ENCODE measurements at regions not wholly inside any gene's neighbourhood (a gene's known extent, or its start where the extent isn't known, plus 50 kb on each side); places are given as distances from the start of the nearest gene placed in this dataset.

DNA sequence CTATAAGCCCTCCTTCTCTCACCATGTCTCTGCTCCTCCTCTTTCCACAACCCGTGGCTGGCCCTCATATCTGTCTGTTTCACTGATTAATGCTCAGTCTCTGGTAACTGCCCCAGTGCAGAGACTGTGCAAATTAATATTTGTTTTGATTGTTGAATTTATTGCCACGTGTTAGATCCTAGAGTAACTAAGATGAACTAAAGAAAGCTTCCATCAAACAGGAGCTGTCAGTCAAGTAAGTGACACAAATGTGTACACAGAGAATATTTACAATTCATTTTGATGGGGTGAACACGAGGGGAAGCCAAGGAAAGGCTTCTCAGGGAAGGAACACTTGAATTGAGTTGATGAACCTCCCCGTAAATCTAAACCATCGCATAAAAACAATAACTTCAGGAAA is 182.5 kb downstream of the BAMBI start:
- no peak overlapping the region for H2AFZ ChIP-seq (ENCODE audit: low read length, unreplicated experiment)
- no peak overlapping the region for H3K27ac ChIP-seq (ENCODE audit: low read depth, low read length)
- no peaks in the 10 kb centered on the region for H3K79me2 ChIP-seq (ENCODE audit: control insufficient read depth, insufficient read depth, low read length, unreplicated experiment)
- no peaks in the 10 kb centered on the region for H3K36me3 ChIP-seq (ENCODE audit: insufficient read depth, low read length)
- H3K4me1 ChIP-seq (ENCODE audit: control insufficient read depth, insufficient read depth, low read length, unreplicated experiment): no peaks in the 10 kb centered on the region
- no peak overlapping the region for H3K4me3 ChIP-seq (ENCODE audit: low read depth, low read length)
- peaks cover 34% of the 10 kb centered on the region for H3K27me3 ChIP-seq (ENCODE audit: insufficient read depth, low read length)

GRCh38 chr10:28862219-28862618 is 184.9 kb downstream of the BAMBI start:
- Histone ChIP-seq H3K4me1 (ENCODE audit: control insufficient read depth, insufficient read depth, low read length, unreplicated experiment) (no peaks in the 10 kb centered on the region), H3K4me3 (ENCODE audit: low read depth, low read length) (no peak overlapping the region), H3K79me2 (ENCODE audit: control insufficient read depth, insufficient read depth, low read length, unreplicated experiment) (no peaks in the 10 kb centered on the region), H3K36me3 (ENCODE audit: insufficient read depth, low read length) (no peaks in the 10 kb centered on the region), H2AFZ (ENCODE audit: low read length, unreplicated experiment) (no peak overlapping the region), H3K27me3 (ENCODE audit: insufficient read depth, low read length) (peaks cover 32% of the 10 kb centered on the region), H3K27ac (ENCODE audit: low read depth, low read length) (no peak overlapping the region)

DNA sequence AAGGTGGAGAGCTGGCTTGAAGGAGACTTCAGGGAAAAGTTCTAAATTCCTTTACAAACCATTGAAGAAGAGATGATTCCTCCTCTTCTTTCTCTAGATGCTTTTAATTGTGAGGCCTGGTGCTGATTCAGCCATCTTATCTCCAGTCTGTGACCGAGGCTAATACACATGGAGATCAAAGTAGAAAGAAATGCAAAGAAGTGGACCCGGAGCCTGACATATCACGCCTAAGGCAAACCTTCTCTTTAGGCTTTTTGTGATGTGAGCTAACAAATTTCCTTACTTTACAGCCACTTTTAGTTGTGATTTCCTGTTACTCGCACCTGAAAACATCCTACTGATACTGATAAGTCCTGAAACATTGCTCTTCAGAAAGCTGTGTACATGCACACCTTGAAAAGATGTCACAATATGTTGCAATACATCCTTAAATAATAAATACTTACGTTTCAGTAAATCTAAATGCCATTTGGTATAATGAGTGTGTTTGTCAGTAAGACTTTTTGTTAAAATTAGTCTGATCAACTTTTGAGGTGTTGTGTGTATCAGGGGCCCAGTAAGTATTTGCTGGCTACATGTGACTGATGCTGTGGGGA is 192.4 kb downstream of the BAMBI start:
- H3K36me3 ChIP-seq (ENCODE audit: insufficient read depth, low read length): no peaks in the 10 kb centered on the region
- no peaks in the 10 kb centered on the region for H3K79me2 ChIP-seq (ENCODE audit: control insufficient read depth, insufficient read depth, low read length, unreplicated experiment)
- H3K27me3 ChIP-seq (ENCODE audit: insufficient read depth, low read length): no peaks in the 10 kb centered on the region
- no peak overlapping the region for H3K4me3 ChIP-seq (ENCODE audit: low read depth, low read length)
- H3K4me1 ChIP-seq (ENCODE audit: control insufficient read depth, insufficient read depth, low read length, unreplicated experiment): no peaks in the 10 kb centered on the region
- no peak overlapping the region for H2AFZ ChIP-seq (ENCODE audit: low read length, unreplicated experiment)
- no peak overlapping the region for H3K27ac ChIP-seq (ENCODE audit: low read depth, low read length)

DNA sequence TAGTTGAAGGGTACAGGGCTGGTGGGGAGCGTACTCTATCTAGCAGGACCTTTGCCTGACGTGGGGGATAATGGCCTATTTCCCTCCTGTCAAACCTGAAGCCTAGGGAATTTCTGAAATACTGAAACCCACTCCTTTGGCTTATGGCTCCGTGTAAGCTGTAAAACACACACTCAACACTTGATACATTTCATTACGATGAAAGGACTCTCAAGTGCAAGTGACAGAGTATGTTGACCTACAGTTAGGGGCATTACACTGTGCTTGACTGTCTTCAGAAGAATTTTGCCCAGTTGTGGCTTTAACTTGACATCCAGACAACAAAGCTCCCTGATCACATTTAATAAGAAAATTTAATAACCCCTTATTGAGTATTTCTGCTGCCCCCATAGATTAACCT is 194.3 kb downstream of the BAMBI start:
- Histone ChIP-seq H3K27ac (ENCODE audit: low read depth, low read length) (no peak overlapping the region), H3K27me3 (ENCODE audit: insufficient read depth, low read length) (no peaks in the 10 kb centered on the region), H3K4me3 (ENCODE audit: low read depth, low read length) (no peak overlapping the region), H3K36me3 (ENCODE audit: insufficient read depth, low read length) (no peaks in the 10 kb centered on the region), H3K79me2 (ENCODE audit: control insufficient read depth, insufficient read depth, low read length, unreplicated experiment) (no peaks in the 10 kb centered on the region), H2AFZ (ENCODE audit: low read length, unreplicated experiment) (no peak overlapping the region), H3K4me1 (ENCODE audit: control insufficient read depth, insufficient read depth, low read length, unreplicated experiment) (no peaks in the 10 kb centered on the region)

DNA sequence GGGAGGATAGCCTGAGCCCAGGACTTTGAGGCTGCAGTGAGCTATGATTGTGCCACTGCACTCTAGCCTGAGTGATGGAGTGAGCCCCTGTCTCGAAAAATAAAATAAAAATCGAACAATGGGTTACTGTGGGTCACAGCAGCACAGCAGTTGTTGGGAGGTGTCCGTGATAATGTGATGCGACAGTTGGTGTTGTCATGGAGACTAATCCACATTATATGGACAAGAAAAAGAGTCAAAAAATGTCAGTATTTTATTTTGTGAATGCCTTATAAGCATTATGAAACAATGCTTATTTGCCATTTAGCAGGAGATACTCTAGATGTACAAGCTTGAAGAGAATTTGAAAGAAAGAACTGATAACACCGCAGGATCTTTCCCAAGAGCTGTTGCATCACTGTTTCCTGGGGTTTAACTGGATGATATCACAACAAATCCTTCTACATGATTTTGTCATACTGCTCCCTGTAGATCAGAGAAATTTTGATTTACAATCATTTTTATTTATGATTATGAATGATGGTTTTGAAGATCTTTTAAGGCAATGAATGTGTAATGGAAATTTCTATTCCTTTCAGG is 195.4 kb downstream of the BAMBI start:
- Histone ChIP-seq H3K79me2 (ENCODE audit: control insufficient read depth, insufficient read depth, low read length, unreplicated experiment) (no peaks in the 10 kb centered on the region), H3K27me3 (ENCODE audit: insufficient read depth, low read length) (no peaks in the 10 kb centered on the region), H3K27ac (ENCODE audit: low read depth, low read length) (no peak overlapping the region), H3K4me1 (ENCODE audit: control insufficient read depth, insufficient read depth, low read length, unreplicated experiment) (no peaks in the 10 kb centered on the region), H3K4me3 (ENCODE audit: low read depth, low read length) (no peak overlapping the region), H2AFZ (ENCODE audit: low read length, unreplicated experiment) (no peak overlapping the region), H3K36me3 (ENCODE audit: insufficient read depth, low read length) (no peaks in the 10 kb centered on the region)

DNA sequence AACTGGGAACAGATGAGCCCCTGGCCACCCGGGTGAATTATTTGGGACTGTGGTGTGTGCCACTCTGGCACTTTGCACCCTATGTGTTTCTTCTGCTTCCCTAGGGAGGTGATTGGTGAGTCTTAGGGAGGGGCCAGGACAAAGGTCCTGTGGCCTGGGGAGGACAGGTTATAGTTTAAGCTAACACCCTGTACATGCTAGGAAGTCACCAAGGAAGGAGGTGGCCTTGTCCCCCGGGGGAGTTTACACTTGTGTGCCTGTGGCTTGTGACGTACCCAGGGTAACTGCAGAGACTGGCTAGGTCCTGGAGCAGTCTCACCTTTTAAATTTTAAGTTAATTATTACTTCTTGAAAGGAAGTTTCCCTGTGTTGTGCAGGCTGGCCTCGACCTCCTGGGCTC is 196.2 kb downstream of the BAMBI start:
- no peak overlapping the region for H3K4me3 ChIP-seq (ENCODE audit: low read depth, low read length)
- H3K27me3 ChIP-seq (ENCODE audit: insufficient read depth, low read length): no peaks in the 10 kb centered on the region
- H3K27ac ChIP-seq (ENCODE audit: low read depth, low read length): no peak overlapping the region
- H3K36me3 ChIP-seq (ENCODE audit: insufficient read depth, low read length): no peaks in the 10 kb centered on the region
- H3K4me1 ChIP-seq (ENCODE audit: control insufficient read depth, insufficient read depth, low read length, unreplicated experiment): no peaks in the 10 kb centered on the region
- no peaks in the 10 kb centered on the region for H3K79me2 ChIP-seq (ENCODE audit: control insufficient read depth, insufficient read depth, low read length, unreplicated experiment)
- H2AFZ ChIP-seq (ENCODE audit: low read length, unreplicated experiment): no peak overlapping the region

GRCh38 chr10:28874210-28874609 is 196.9 kb downstream of the BAMBI start:
- no peaks in the 10 kb centered on the region for H3K36me3 ChIP-seq (ENCODE audit: insufficient read depth, low read length)
- H3K4me1 ChIP-seq (ENCODE audit: control insufficient read depth, insufficient read depth, low read length, unreplicated experiment): no peaks in the 10 kb centered on the region
- H3K27me3 ChIP-seq (ENCODE audit: insufficient read depth, low read length): no peaks in the 10 kb centered on the region
- H3K79me2 ChIP-seq (ENCODE audit: control insufficient read depth, insufficient read depth, low read length, unreplicated experiment): no peaks in the 10 kb centered on the region
- H3K27ac ChIP-seq (ENCODE audit: low read depth, low read length): no peak overlapping the region
- no peak overlapping the region for H2AFZ ChIP-seq (ENCODE audit: low read length, unreplicated experiment)
- H3K4me3 ChIP-seq (ENCODE audit: low read depth, low read length): no peak overlapping the region

DNA sequence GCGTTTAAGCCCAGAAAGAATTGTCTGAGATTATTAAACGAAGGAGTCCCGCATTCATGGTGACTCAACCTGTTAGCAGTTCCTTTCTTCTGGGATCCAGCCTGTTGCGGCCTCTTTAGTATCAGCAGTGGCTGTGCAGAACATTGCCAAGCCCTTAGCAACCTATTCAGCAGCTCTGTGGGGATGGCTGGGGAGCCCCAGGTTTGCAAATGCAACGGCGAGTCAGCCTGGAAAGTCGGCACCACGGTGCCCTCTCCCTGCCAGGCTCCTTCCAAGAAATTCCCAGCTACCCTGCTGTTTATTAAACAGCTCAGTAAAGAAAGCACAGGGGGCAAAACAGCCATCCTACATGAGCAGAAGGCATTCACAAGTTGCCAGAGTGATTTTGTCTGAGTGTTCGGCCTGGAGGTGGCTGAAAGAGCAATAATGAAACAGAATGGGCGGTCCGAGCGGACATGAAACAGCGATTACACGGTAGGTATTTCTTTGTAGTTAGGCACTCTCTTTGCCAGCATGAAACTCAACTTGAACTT is 198.3 kb downstream of the BAMBI start:
- H3K27ac ChIP-seq (ENCODE audit: low read depth, low read length): no peak overlapping the region
- no peak overlapping the region for H3K4me3 ChIP-seq (ENCODE audit: low read depth, low read length)
- H2AFZ ChIP-seq (ENCODE audit: low read length, unreplicated experiment): no peak overlapping the region
- H3K4me1 ChIP-seq (ENCODE audit: control insufficient read depth, insufficient read depth, low read length, unreplicated experiment): no peaks in the 10 kb centered on the region
- H3K36me3 ChIP-seq (ENCODE audit: insufficient read depth, low read length): no peaks in the 10 kb centered on the region
- no peaks in the 10 kb centered on the region for H3K27me3 ChIP-seq (ENCODE audit: insufficient read depth, low read length)
- H3K79me2 ChIP-seq (ENCODE audit: control insufficient read depth, insufficient read depth, low read length, unreplicated experiment): no peaks in the 10 kb centered on the region

DNA sequence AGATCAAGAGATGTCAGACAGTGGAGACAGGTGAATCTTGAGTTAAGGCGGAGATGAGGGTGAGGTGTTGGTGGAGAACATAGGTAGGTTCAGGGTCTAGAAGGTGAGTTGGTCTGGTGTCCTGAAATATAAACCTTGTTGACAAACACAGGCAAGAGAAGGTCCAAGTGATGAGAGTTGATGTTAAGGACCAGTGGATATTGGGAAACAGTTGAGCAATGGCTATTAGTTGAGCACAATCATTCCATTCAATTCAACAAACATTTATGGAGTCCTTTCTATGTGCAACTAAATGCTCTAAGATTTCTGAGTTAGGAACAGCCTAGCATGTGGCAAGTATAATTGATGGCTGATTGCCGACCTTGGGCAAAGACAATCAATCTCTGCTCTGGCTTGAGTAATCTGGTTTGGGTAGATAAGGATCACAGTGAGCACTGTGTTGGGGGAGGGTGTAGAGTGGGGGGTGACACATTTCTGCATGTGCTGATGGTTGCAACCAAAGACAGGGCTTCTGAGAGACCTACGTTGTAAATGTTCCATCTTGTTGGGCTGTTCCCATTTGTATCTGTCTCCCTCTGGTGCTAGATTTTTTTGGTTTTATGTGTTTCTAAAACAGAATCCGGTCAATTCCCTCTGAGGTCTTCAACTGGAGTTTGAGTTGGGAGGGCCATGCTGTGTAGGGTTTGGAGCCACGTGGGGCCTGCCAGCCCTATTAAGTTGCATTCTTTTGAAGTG is 201.1 kb downstream of the BAMBI start:
- H3K4me3 ChIP-seq (ENCODE audit: low read depth, low read length): no peak overlapping the region
- H3K4me1 ChIP-seq (ENCODE audit: control insufficient read depth, insufficient read depth, low read length, unreplicated experiment): no peaks in the 10 kb centered on the region
- no peaks in the 10 kb centered on the region for H3K36me3 ChIP-seq (ENCODE audit: insufficient read depth, low read length)
- H2AFZ ChIP-seq (ENCODE audit: low read length, unreplicated experiment): no peak overlapping the region
- H3K79me2 ChIP-seq (ENCODE audit: control insufficient read depth, insufficient read depth, low read length, unreplicated experiment): no peaks in the 10 kb centered on the region
- H3K27me3 ChIP-seq (ENCODE audit: insufficient read depth, low read length): no peaks in the 10 kb centered on the region
- H3K27ac ChIP-seq (ENCODE audit: low read depth, low read length): no peak overlapping the region

GRCh38 chr10:28879246-28879645 is 201.9 kb downstream of the BAMBI start:
- Histone ChIP-seq H2AFZ (ENCODE audit: low read length, unreplicated experiment) (no peak overlapping the region), H3K79me2 (ENCODE audit: control insufficient read depth, insufficient read depth, low read length, unreplicated experiment) (no peaks in the 10 kb centered on the region), H3K36me3 (ENCODE audit: insufficient read depth, low read length) (no peaks in the 10 kb centered on the region), H3K4me3 (ENCODE audit: low read depth, low read length) (no peak overlapping the region), H3K27me3 (ENCODE audit: insufficient read depth, low read length) (no peaks in the 10 kb centered on the region), H3K27ac (ENCODE audit: low read depth, low read length) (no peak overlapping the region), H3K4me1 (ENCODE audit: control insufficient read depth, insufficient read depth, low read length, unreplicated experiment) (no peaks in the 10 kb centered on the region)

Data from ACC112 (cell line).